Keratinocyte (primary cell): ENCODE measurements at regions not wholly inside any gene's neighbourhood (a gene's known extent, or its start where the extent isn't known, plus 50 kb on each side); places are given as distances from the start of the nearest gene placed in this dataset.

ENCODE experiments used
- DNase-seq: peaks from one replicate; pipeline ENCODE4 v3.0.0-alpha.2; 2011; ENCODE audit warnings: low read depth, missing footprints, low spot score
- FAIRE-seq: peaks from 2 replicates; lab custom pipeline; 2011; peaks lifted over from hg19 to GRCh38; lab: Jason Lieb, UNC
- H2AFZ ChIP-seq: 2 replicates; pipeline ENCODE4 v1.6.0; 2012; ENCODE audit warnings: low read length, control low read depth, inconsistent platforms; ENCODE audit not compliant: control insufficient read depth
- H3K27ac ChIP-seq: 2 replicates; pipeline ENCODE4 v1.5.1; 2011; ENCODE audit warnings: low read length; ENCODE audit not compliant: control insufficient read depth, insufficient read depth
- H3K27me3 ChIP-seq: 3 replicates; pipeline ENCODE4 v1.6.0; 2011; ENCODE audit warnings: low read length; ENCODE audit not compliant: control insufficient read depth, insufficient read depth; ENCODE audit errors: extremely low read depth
- H3K36me3 ChIP-seq, 2 experiments: 2 replicates in 1 of 2; 3 replicates in 1 of 2; pipeline ENCODE4 v1.5.1; 2011; ENCODE audit warnings: low read length in 2 of 2, mild to moderate bottlenecking in 1 of 2; ENCODE audit not compliant: control insufficient read depth in 2 of 2, insufficient read depth in 2 of 2; ENCODE audit errors: extremely low read depth in 1 of 2
- H3K4me1 ChIP-seq: 3 replicates; pipeline ENCODE4 v1.5.1; 2011; ENCODE audit warnings: low read length; ENCODE audit not compliant: control insufficient read depth, insufficient read depth; ENCODE audit errors: extremely low read depth
- H3K4me2 ChIP-seq: 3 replicates; pipeline ENCODE4 v1.6.0; 2011; ENCODE audit warnings: low read depth, low read length; ENCODE audit not compliant: control insufficient read depth, insufficient read depth; ENCODE audit errors: extremely low read depth
- H3K4me3 ChIP-seq, 3 experiments: fragments of 200-600 bp in 1 of 3; sonication (generic) in 1 of 3; 2 replicates in 2 of 3; 3 replicates in 1 of 3; pipeline ENCODE4 v1.5.1; 2011 to 2016; ENCODE audit warnings: low read length in 3 of 3, mild to moderate bottlenecking in 3 of 3, control low read depth in 2 of 3, inconsistent platforms in 1 of 3, low read depth in 1 of 3, mixed read lengths in 1 of 3, mixed run types in 1 of 3, moderate library complexity in 1 of 3; ENCODE audit not compliant: control insufficient read depth in 2 of 3, insufficient read depth in 2 of 3; ENCODE audit errors: extremely low read depth in 1 of 3
- H3K79me2 ChIP-seq: 2 replicates; pipeline ENCODE4 v1.6.0; 2012; ENCODE audit warnings: low read length; ENCODE audit not compliant: control insufficient read depth, insufficient read depth
- H3K9ac ChIP-seq: 3 replicates; pipeline ENCODE4 v1.6.0; 2011; ENCODE audit warnings: low read length; ENCODE audit not compliant: control insufficient read depth, insufficient read depth; ENCODE audit errors: extremely low read depth
- H3K9me1 ChIP-seq: 3 replicates; pipeline ENCODE4 v1.6.0; 2011; ENCODE audit warnings: low read length; ENCODE audit not compliant: control insufficient read depth, insufficient read depth; ENCODE audit errors: extremely low read depth
- H3K9me3 ChIP-seq: 2 replicates; pipeline ENCODE4 v1.5.1; 2012; ENCODE audit warnings: low read depth, low read length; ENCODE audit not compliant: control insufficient read depth
- H4K20me1 ChIP-seq: 3 replicates; pipeline ENCODE4 v1.6.0; 2011; ENCODE audit warnings: low read length; ENCODE audit not compliant: control insufficient read depth, insufficient read depth; ENCODE audit errors: extremely low read depth
- EZH2 ChIP-seq: IDR thresholded peaks from one replicate; pipeline ENCODE4 v1.6.1; 2012; ENCODE audit warnings: inconsistent platforms, mild to moderate bottlenecking, low read length, moderate library complexity
- dilution Hi-C: fragments of 300-500 bp; cut with MboI; formaldehyde crosslinking; loops from one replicate; pipeline ENCODE4 v1.7.0; 2020; ENCODE audit warnings: low sequenced_read_pairs; ENCODE audit not compliant: extremely low pct_ligation_motif_present
- TF ChIP-seq, protein P1 (sequence below), 3 experiments: IDR thresholded peaks in 1 of 3; conservative IDR thresholded peaks in 1 of 3; optimal IDR thresholded peaks in 1 of 3; 2 replicates in 2 of 3; 3 replicates in 1 of 3; pipeline versions ENCODE3 to v1.5.1; 2011; ENCODE audit warnings: low read length in 3 of 3, mild to moderate bottlenecking in 3 of 3, moderate library complexity in 2 of 3, control low read depth in 1 of 3, inconsistent platforms in 1 of 3; ENCODE audit not compliant: insufficient read depth in 2 of 3; ENCODE audit errors: extremely low read depth in 1 of 3

DNA sequence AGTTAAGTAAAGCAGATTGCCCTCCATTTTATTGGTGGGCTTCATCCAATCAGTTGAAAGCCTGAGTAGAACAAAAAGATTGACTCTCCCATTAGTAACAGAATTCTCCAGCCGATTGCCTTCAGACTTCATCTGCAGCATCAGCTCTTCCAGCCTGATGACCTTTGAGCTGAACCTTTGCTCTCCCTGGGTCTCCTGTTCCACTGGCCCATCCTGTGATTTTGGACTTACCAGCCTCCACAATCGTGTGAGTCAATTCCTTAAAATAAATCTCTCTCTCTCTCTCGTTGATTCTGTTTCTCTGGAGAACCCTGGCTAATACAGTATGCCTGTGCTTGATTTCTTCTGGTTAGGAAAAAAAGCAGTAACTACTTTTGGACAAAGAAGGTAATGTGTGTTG, 121.9 kb downstream of the OSTF1 start:
- H3K36me3 ChIP-seq: no peaks in the 10 kb centered on the region
- H3K4me3 ChIP-seq: no peak overlapping the region
- H4K20me1 ChIP-seq: no peaks in the 10 kb centered on the region
- no peak overlapping the region for H3K4me2 ChIP-seq
- no peaks in the 10 kb centered on the region for H3K9me1 ChIP-seq
- no peaks in the 10 kb centered on the region for H3K79me2 ChIP-seq
- H3K27me3 ChIP-seq: no peaks in the 10 kb centered on the region
- dilution Hi-C loops: no loop called here
- no peaks in the 10 kb centered on the region for H3K9me3 ChIP-seq
- TF ChIP-seq, protein P1, sequence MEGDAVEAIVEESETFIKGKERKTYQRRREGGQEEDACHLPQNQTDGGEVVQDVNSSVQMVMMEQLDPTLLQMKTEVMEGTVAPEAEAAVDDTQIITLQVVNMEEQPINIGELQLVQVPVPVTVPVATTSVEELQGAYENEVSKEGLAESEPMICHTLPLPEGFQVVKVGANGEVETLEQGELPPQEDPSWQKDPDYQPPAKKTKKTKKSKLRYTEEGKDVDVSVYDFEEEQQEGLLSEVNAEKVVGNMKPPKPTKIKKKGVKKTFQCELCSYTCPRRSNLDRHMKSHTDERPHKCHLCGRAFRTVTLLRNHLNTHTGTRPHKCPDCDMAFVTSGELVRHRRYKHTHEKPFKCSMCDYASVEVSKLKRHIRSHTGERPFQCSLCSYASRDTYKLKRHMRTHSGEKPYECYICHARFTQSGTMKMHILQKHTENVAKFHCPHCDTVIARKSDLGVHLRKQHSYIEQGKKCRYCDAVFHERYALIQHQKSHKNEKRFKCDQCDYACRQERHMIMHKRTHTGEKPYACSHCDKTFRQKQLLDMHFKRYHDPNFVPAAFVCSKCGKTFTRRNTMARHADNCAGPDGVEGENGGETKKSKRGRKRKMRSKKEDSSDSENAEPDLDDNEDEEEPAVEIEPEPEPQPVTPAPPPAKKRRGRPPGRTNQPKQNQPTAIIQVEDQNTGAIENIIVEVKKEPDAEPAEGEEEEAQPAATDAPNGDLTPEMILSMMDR (optimal IDR thresholded peaks at IDR 0.05 in 1 of 3, IDR thresholded peaks at IDR 0.05 in 1 of 3, conservative IDR thresholded peaks at IDR 0.05 in 1 of 3; ENCODE audit: extremely low read depth in 1 of 3, insufficient read depth in 2 of 3, low read length in 3 of 3): no peak
- no peak for TF ChIP-seq EZH2
- no peak for FAIRE-seq
- H2AFZ ChIP-seq: no peak overlapping the region
- H3K4me1 ChIP-seq: no peaks in the 10 kb centered on the region
- H3K27ac ChIP-seq: no peak overlapping the region
- H3K9ac ChIP-seq: no peak overlapping the region
- no peak for DNase-seq

DNA sequence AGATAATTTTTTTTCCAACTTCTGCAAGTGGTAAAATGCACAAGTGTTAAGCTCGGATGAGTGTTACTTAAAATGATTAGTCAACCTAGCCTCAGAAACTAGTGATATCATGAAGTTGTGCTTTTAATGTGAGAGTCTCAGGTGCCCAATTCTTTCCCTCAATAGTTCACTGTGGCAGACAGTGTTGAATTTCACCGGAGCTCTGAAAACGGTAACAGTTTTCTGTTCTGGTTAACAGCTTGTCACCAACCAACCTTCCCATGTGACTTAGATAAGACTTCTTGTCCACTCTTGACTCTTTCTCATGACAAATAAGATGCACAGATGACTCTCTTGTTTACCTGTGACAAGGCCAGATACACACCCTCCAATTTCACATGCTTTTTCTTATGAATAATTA, 125.5 kb downstream of the OSTF1 start:
- dilution Hi-C loops: no loop called here
- no peaks in the 10 kb centered on the region for H3K4me1 ChIP-seq
- no peak overlapping the region for H3K4me2 ChIP-seq
- no peak overlapping the region for H3K4me3 ChIP-seq
- DNase-seq (no peak), FAIRE-seq (no peak)
- H3K9me3 ChIP-seq: no peaks in the 10 kb centered on the region
- no peaks in the 10 kb centered on the region for H3K36me3 ChIP-seq
- no peaks in the 10 kb centered on the region for H3K9me1 ChIP-seq
- H3K27ac ChIP-seq: no peak overlapping the region
- H4K20me1 ChIP-seq: no peaks in the 10 kb centered on the region
- TF ChIP-seq EZH2: no peak
- TF ChIP-seq, protein P1 (optimal IDR thresholded peaks at IDR 0.05 in 1 of 3, IDR thresholded peaks at IDR 0.05 in 1 of 3, conservative IDR thresholded peaks at IDR 0.05 in 1 of 3; ENCODE audit: extremely low read depth in 1 of 3, insufficient read depth in 2 of 3, low read length in 3 of 3): no peak
- H3K9ac ChIP-seq: no peak overlapping the region
- H3K79me2 ChIP-seq: no peaks in the 10 kb centered on the region
- H3K27me3 ChIP-seq: no peaks in the 10 kb centered on the region
- no peak overlapping the region for H2AFZ ChIP-seq
